Nephron (organoid): ENCODE measurements at regions not wholly inside any gene's neighbourhood (a gene's known extent, or its start where the extent isn't known, plus 50 kb on each side); places are given as distances from the start of the nearest gene placed in this dataset.
A peak's percentile ranks its signal among the peaks of the same experiment; 100 is the strongest.

Experiments used
- H3K27ac Mint-ChIP-seq, 3 experiments: 2 replicates each; pipeline ENCODE4 v1.8.0; 2020; ENCODE audit warnings: mixed read lengths in 3 of 3, mild to moderate bottlenecking in 2 of 3, moderate library complexity in 1 of 3
- H3K27me3 Mint-ChIP-seq: 2 replicates; pipeline ENCODE4 v1.8.0; 2021; ENCODE audit warnings: low read depth, mild to moderate bottlenecking, moderate library complexity, mixed read lengths
- H3K36me3 Mint-ChIP-seq: 2 replicates; pipeline ENCODE4 v1.8.0; 2020; ENCODE audit warnings: low read depth, mixed read lengths
- H3K4me1 Mint-ChIP-seq: 2 replicates; pipeline ENCODE4 v1.8.0; 2020; ENCODE audit warnings: mixed read lengths
- H3K4me3 Mint-ChIP-seq, 3 experiments: 2 replicates each; pipeline ENCODE4 v1.8.0; 2020; ENCODE audit warnings: mild to moderate bottlenecking in 3 of 3, mixed read lengths in 3 of 3, moderate library complexity in 2 of 3
- H3K9me3 Mint-ChIP-seq: 2 replicates; pipeline ENCODE4 v1.8.0; 2020; ENCODE audit warnings: mixed read lengths
- TF ChIP-seq, protein P1 (sequence below), 3 experiments: fragments of 200-600 bp; sonication (generic); IDR thresholded peaks; one replicate each; pipeline ENCODE4 v1.5.0; 2021; ENCODE audit warnings: antibody characterized with exemption in 3 of 3; ENCODE audit not compliant: unreplicated experiment in 3 of 3

DNA sequence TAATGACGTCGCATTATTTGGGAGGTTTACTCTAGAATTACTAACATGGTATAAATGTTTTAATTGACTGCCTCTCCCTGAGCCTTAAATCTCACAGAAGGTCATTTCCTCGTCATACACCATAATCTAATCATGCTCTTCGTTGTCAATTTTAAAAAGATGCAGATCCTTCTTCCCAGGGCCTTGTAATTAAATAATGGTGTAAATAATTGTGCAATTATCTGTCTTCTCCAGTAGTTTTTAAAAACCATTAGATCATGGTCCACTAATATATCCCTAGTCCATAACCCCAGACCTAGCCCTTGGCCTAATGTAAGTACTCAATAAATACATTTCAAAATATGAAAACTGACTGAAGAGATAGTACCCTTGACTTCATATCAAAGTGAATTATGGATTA is 181.5 kb upstream of the GNAI1 start:
- H3K4me3 Mint-ChIP-seq, result no peak overlapping the region
- TF ChIP-seq, protein P1, sequence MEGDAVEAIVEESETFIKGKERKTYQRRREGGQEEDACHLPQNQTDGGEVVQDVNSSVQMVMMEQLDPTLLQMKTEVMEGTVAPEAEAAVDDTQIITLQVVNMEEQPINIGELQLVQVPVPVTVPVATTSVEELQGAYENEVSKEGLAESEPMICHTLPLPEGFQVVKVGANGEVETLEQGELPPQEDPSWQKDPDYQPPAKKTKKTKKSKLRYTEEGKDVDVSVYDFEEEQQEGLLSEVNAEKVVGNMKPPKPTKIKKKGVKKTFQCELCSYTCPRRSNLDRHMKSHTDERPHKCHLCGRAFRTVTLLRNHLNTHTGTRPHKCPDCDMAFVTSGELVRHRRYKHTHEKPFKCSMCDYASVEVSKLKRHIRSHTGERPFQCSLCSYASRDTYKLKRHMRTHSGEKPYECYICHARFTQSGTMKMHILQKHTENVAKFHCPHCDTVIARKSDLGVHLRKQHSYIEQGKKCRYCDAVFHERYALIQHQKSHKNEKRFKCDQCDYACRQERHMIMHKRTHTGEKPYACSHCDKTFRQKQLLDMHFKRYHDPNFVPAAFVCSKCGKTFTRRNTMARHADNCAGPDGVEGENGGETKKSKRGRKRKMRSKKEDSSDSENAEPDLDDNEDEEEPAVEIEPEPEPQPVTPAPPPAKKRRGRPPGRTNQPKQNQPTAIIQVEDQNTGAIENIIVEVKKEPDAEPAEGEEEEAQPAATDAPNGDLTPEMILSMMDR (IDR thresholded peaks at IDR 0.05; ENCODE audit: unreplicated experiment in 3 of 3), result no peak
- H3K9me3 Mint-ChIP-seq, result no peaks in the 10 kb centered on the region
- H3K27me3 Mint-ChIP-seq, result no peaks in the 10 kb centered on the region
- no peak overlapping the region for H3K27ac Mint-ChIP-seq
- no peaks in the 10 kb centered on the region for H3K36me3 Mint-ChIP-seq
- H3K4me1 Mint-ChIP-seq, result no peaks in the 10 kb centered on the region

DNA sequence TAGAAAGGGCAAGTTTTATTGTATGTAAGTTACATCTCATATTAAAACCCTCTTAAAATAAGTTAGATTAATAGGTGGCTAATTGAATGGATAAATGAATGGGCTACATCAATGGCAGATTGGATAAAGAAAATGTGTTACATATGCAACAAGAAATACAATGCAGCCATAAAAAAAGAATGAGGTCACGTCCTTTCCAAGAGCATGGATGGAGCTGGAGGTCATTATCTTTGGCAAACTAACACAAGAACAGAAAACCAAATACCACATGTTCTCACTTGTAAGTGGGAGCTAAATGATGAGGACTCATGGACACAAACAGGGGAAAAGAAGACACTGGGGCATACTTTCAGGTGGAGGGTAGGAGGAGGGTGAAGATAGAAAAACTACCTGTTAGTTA is 182.2 kb upstream of the GNAI1 start:
- TF ChIP-seq, protein P1 (IDR thresholded peaks at IDR 0.05; ENCODE audit: unreplicated experiment in 3 of 3), result no peak
- H3K4me1 Mint-ChIP-seq, result no peaks in the 10 kb centered on the region
- H3K27ac Mint-ChIP-seq, result no peak overlapping the region
- no peaks in the 10 kb centered on the region for H3K27me3 Mint-ChIP-seq
- H3K4me3 Mint-ChIP-seq, result no peak overlapping the region
- peaks cover 1% of the 10 kb centered on the region for H3K9me3 Mint-ChIP-seq
- H3K36me3 Mint-ChIP-seq, result no peaks in the 10 kb centered on the region

DNA sequence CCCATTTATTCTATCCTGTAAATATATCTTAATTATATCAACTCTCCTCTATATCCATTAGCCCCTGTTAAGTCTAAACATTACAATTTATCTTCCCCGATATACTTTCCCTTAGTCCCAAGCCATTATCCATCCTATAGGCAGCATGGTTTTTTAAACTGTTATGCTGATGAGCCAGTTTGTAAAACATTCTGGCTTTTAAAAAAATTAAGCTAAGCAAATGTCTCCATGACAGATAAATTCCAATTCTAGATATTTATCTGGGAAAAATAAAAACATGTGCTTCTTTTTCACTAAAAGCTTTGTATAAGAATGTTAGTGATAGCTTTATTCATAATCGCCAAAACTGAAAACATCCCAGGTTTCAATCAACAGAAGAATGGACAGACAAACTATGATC is 183.2 kb upstream of the GNAI1 start:
- peaks cover 5% of the 10 kb centered on the region for H3K9me3 Mint-ChIP-seq
- no peak overlapping the region for H3K27ac Mint-ChIP-seq
- H3K36me3 Mint-ChIP-seq, result no peaks in the 10 kb centered on the region
- H3K27me3 Mint-ChIP-seq, result no peaks in the 10 kb centered on the region
- H3K4me3 Mint-ChIP-seq, result no peak overlapping the region
- TF ChIP-seq, protein P1 (IDR thresholded peaks at IDR 0.05; ENCODE audit: unreplicated experiment in 3 of 3), result no peak
- no peaks in the 10 kb centered on the region for H3K4me1 Mint-ChIP-seq

DNA sequence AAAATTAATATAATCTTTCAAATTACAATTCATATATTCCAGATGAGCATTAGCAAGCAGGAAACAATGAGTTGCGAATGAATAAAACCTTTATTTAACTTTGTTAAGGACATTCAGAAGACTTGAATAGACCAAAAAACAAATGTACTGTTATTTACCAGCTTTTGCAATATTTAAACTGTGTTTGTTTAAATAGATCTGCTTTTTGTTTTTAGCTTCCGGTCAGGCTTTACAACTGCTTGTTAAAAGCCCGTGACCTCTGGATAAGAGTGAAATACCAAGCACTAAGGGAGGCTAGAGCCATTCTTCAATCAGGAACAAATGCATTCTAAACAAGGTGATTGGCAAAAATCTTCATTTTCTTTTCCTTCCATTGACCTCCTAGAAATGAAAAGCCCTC is 184.9 kb upstream of the GNAI1 start:
- no peaks in the 10 kb centered on the region for H3K4me1 Mint-ChIP-seq
- H3K9me3 Mint-ChIP-seq, result peaks cover 7% of the 10 kb centered on the region
- TF ChIP-seq, protein P1 (IDR thresholded peaks at IDR 0.05; ENCODE audit: unreplicated experiment in 3 of 3), result no peak
- H3K36me3 Mint-ChIP-seq, result no peaks in the 10 kb centered on the region
- H3K27ac Mint-ChIP-seq, result no peak overlapping the region
- no peaks in the 10 kb centered on the region for H3K27me3 Mint-ChIP-seq
- no peak overlapping the region for H3K4me3 Mint-ChIP-seq

DNA sequence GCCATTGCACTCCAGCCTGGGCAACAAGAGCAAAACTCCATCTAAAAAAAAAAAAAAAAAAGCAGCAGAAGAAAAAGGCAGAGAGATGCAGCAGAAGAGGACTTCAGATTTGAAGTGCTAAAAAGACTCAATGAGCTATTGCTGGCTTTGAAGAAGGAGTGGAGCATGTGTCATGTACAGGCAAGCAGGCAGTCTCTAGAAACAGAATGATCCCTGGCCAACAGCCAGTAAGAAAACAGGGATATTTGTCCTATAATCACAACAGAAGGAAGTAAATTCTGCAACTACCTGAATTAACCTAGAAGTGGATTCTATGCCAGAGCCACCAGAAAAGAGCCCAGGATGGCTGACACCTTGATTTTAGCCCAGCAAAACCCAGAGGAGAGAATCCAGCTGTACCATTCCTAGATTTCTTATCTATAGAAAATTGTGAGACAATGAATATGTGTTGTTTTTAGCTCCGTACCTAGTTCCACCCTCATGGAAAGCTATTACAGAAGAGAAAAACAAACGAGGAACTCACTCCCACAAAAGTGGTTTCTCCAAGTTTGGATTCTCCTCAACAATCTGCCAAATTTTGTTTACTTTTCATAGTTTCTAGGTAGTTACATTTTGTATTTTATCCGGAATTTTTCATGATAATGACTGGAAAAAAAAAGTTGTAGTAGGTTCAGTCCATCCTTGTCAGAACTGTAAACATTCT is 198.2 kb upstream of the GNAI1 start:
- no peaks in the 10 kb centered on the region for H3K36me3 Mint-ChIP-seq
- peaks cover 2% of the 10 kb centered on the region for H3K9me3 Mint-ChIP-seq
- peaks cover 5% of the 10 kb centered on the region for H3K27me3 Mint-ChIP-seq
- no peak overlapping the region for H3K4me3 Mint-ChIP-seq
- no peaks in the 10 kb centered on the region for H3K4me1 Mint-ChIP-seq
- TF ChIP-seq, protein P1 (IDR thresholded peaks at IDR 0.05; ENCODE audit: unreplicated experiment in 3 of 3), result no peak
- peak overlapping the region in 1 of 3 experiments; percentile 23 for H3K27ac Mint-ChIP-seq

DNA sequence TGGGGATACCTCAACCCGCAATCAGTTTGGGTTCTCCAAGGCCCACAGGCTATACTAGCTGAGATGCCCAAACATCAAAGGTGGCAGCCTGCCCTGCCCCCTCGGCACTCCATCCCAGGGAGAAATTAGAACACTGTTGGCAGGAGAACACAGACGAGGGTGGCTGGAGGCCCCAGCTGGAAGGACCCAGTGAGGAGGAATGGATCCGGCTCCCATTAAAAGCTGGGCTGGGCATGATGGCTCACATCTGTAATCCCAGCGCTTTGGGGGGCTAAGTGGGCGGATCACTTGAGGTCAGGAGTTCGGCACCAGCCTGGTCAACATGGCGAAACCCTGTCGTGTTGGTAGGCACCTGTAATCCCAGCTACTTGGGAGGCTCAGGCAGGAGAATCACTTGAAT is 199.9 kb upstream of the GNAI1 start:
- H3K4me3 Mint-ChIP-seq, result no peak overlapping the region
- H3K4me1 Mint-ChIP-seq, result no peaks in the 10 kb centered on the region
- H3K9me3 Mint-ChIP-seq, result peaks cover 2% of the 10 kb centered on the region
- H3K27me3 Mint-ChIP-seq, result peaks cover 5% of the 10 kb centered on the region
- H3K27ac Mint-ChIP-seq, result no peak overlapping the region
- H3K36me3 Mint-ChIP-seq, result no peaks in the 10 kb centered on the region
- TF ChIP-seq, protein P1 (IDR thresholded peaks at IDR 0.05; ENCODE audit: unreplicated experiment in 3 of 3), result no peak
